ENCODE measurements at regions not wholly inside any gene's neighbourhood (a gene's known extent, or its start where the extent isn't known, plus 50 kb on each side); places are given as distances from the start of the nearest gene placed in this dataset.

DNA sequence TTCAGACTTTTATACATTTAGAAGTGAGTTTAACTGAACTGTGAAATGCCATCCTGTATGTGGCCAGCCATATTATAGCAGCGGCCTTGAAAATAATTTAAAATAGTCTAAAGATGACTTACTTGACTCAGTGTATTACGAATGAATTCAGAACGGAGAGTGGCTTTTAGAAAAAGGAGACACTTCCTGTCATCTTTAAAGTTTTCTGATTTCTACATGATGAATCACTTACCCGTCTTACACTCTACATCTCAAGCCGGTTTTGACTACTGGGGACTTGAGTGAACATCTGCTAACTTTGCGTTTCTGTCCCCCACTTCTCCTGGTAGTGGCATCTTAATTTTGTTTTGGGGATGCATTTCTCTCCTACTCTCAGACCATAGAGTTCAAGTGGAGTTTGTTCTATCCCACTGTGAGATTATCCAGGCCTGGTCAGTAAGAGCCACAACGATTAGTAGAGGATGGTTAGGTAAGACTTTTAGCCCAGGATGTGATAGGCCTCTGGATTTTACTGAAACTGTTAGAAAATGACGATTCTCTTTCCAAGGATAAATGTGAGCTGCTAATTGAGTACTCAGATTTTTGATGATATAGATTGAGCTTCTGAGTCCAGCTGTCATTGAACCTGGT, 175.4 kb upstream of the CADPS start:
- no peak overlapping the region for H3K27ac ChIP-seq
- TF ChIP-seq ZFX (IDR thresholded peaks at IDR 0.05) (no peak), CTCF (conservative IDR thresholded peaks at IDR 0.05) (no peak)

DNA sequence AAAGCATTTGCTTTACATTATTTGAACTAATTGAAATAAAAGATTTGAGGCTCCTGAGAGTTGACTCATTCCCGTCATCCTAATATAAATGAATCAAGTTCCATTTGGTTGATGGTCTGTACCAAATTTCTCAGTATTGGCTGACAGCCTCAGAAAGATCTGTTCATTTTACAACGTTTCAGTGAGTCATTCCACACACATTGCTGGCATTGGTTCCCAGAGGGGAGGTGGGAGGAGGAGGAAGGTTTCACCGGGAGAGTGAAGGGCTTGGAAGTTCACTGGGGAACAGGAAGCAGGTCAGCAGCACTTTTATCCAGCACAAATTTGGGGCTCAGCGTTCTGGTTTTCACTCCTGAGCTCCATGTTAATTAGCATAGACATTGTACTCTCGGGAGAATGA, 176.7 kb upstream of the CADPS start:
- TF ChIP-seq CTCF (conservative IDR thresholded peaks at IDR 0.05): no peak
- no peak for TF ChIP-seq ZFX (IDR thresholded peaks at IDR 0.05)
- H3K27ac ChIP-seq: no peak overlapping the region

DNA sequence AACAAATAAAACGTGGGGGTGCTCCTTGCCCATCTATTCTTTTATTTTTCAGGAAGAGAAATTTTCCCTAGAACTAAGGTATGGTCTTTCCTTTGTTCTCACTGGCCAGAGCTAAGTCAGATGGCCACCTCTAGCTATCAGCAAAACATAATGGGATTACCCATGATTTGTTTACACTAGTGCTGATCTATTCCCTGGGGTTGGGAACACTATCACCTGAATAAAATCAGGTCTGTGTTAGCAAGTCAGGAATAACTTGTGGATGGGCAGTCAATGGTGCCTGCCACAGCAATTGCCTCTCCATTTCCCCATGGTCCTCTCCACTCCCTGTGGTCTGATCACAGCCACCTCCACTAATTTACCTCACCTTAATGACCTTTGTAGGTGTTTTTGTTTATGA, 181.7 kb upstream of the CADPS start:
- H3K27ac ChIP-seq: no peak overlapping the region

GRCh38 chr3:63060412-63060811, 185.2 kb upstream of the CADPS start:
- no peak for TF ChIP-seq ZFX (IDR thresholded peaks at IDR 0.05)
- no peak for TF ChIP-seq CTCF (conservative IDR thresholded peaks at IDR 0.05)
- no peak overlapping the region for H3K27ac ChIP-seq

More for the DNA sequence above, 181.7 kb upstream of the CADPS start:
- no peak for TF ChIP-seq ZFX (IDR thresholded peaks at IDR 0.05)
- no peak for TF ChIP-seq CTCF (conservative IDR thresholded peaks at IDR 0.05)

DNA sequence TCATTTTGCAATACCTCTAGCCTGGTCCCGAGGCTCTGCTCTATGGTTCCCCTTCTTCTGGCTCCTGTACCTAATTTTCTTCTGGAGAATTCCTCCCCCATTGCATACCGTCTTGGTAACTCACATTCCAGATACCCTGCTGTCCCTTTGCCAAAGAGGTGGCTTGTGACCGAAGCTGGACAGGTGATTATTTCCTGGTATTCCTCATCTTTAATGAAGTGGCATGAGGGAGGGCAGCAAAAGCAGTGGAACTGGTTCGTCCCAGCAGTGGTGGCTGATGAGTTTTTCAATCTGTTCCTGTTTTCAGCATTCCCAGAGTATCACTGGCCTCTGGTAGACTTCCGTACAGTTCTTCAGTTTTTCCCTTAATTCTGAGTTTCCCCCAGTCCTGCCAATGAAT, 186.2 kb upstream of the CADPS start:
- no peak for TF ChIP-seq ZFX (IDR thresholded peaks at IDR 0.05)
- no peak for TF ChIP-seq CTCF (conservative IDR thresholded peaks at IDR 0.05)

DNA sequence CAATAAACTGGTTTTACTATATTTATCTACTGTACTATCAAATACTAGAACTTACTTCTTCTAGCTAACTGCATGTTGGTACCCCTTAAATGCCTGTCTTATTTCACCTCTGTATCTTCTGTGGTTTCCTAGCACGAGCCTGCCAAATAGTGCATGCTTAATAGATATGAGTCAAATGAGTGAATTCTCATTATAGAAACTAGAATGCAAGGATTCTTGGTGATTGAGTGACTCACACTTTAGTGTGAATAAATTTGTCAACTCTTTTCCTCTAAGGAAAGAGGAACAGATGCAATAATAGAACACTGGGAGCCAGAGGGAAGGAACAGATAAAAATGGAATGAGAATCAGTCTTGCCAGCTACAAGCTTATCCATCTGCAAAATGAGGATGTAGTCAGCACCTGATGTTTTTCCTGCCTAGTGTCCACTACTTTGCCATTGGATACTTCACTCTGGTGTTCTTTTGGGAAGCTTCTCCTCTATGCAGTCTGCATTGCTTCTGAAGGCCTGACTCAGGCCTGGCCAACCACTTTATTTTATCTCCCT, 189.1 kb upstream of the CADPS start:
- TF ChIP-seq ZFX (IDR thresholded peaks at IDR 0.05) (no peak), CTCF (conservative IDR thresholded peaks at IDR 0.05) (no peak)

More for the DNA sequence above, 186.2 kb upstream of the CADPS start:
- H3K27ac ChIP-seq: no peak overlapping the region

GRCh38 chr3:63067999-63068645, 192.9 kb upstream of the CADPS start:
- H3K27ac ChIP-seq: no peak overlapping the region
- no peak for TF ChIP-seq ZFX (IDR thresholded peaks at IDR 0.05)
- no peak for TF ChIP-seq CTCF (conservative IDR thresholded peaks at IDR 0.05)

More for the DNA sequence above, 189.1 kb upstream of the CADPS start:
- no peak overlapping the region for H3K27ac ChIP-seq
